Left colon (tissue), 2 donors: ENCODE measurements at regions not wholly inside any gene's neighbourhood (a gene's known extent, or its start where the extent isn't known, plus 50 kb on each side); places are given as distances from the start of the nearest gene placed in this dataset.
"Not testable (repeated sequence)": the region's sequence is repeated elsewhere in the genome, so short reads cannot be mapped to it uniquely, and the experiment has no call there.

Experiments
- ATAC-seq: fragments of 200-7000 bp; cut with Tn5 transposase; one replicate; pipeline ENCODE4 v1.9.1; 2020; ENCODE audit warnings: mild to moderate bottlenecking, moderate library complexity
- DNase-seq, 2 donors: peaks; one replicate each; pipeline ENCODE4 v3.0.0-alpha.2; 2020
- intact Hi-C, 2 donors: fragments of 100-400 bp; cut with DNase I in 1 of 2; cut with micrococcal nuclease in 1 of 2; formaldehyde crosslinking; loops; one replicate each; pipeline versions ENCODE4 v1.11.2 to v1.14.0; 2022; cut with DNase I, micrococcal nuclease
- donor health status: DM: no; HTN: no; CAD: no.
- donor health status: DM: yes; HTN: yes; CAD: no.

DNA sequence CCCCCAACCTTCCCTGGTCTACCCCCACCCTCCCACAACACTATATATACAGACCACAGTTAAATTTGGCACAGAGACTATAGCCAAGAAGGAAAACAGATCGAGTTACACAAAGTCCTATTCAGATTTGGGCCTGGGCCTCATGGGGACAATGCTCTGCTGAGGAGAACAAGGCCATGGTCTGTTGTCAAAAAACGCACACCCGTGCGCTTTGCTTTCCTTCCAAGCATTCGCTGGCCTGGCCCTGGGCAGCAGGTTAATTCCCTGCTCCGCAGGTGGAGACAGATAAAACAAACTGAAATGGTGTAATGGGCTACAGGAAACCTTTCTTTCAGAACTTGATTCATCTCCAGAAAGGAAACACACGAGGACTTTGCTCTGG, 256.2 kb downstream of the BCL2L11 start:
- ATAC-seq, result peak; percentile 91

DNA sequence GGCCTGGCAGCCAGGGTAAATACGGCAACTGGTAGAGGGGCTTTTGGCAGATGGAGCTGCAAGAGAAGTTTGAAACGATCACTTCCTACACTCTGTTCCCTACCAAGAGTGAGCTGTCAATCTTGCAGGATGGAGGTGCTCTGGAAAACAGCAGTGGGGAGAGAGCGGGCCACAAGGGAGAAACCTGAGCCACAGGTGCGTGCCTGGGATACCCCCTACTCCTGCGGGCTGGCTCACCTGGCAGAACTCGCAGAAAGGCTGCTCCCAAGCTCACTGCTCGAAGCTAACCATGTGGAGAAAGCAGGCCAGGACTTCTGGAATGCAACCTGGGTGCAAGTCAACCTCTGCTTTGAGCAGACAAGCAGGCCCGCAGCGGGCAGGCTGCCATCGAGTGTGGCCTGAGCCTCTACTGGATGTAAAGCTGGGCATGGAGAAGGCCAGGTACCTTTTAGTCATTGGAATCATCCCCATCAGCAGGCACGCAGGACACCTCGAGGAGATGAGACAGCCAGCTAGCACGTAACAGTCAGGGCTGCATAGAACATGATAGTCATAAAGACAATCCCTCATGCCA, 256.8 kb downstream of the BCL2L11 start:
- intact Hi-C loops, DNase-seq, ATAC-seq: not testable (repeated sequence)

More for the DNA sequence above, 256.2 kb downstream of the BCL2L11 start:
- intact Hi-C loops, result not testable (repeated sequence)
- peak in 1 of 2 donors; percentile 20 for DNase-seq

DNA sequence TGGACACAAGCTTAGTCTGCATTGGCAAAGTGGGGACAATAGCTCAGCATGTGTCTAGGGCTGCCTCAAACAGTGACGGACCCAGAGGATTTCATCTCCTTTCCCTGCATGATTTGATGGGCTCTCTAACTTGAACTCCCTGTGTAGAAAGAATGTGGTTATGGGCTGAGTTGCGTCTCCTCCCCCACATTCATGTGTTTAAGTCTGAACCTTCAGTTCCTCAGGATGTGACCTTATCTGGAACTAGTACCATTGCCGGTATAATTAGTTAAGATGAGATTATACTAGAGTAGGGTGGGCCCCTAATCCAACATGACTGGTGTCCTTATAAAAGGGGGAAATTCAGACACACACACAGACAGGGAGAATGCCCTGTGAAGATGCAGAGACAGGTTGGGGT, 257.6 kb downstream of the BCL2L11 start:
- intact Hi-C loops, ATAC-seq, DNase-seq: not testable (repeated sequence)

DNA sequence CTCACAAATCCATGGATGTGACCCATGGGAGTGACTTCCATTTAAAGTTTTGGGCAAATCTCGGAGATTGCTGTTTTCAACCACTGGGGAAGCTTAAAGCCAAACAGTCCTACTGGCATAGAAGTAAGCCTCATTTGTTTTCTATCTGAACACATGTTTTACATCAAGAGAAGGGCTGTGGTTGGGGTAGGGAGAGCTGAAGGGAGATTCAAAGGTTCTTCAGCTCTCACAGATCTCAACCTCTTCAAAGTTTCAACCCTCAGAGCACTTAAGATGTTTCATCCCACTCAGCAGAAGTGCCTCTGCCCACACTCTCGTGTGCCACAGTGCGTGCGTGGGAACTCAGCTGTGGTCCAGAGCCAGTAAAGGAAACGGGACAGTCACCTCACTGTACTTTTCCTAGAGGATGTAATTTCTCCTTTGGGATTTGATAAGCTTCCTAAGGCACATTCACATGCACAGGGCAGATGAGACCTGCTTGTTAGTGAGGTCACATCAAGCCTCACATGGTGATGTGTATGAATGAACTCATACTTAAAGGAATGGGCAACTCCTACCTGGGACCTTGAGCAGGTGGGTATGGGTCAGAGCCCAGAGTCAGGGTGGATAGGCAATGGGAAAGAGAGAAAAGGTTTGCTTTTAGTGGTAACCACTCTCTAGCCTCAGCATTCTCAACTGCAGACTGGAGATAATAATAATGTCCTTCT, 260.2 kb downstream of the BCL2L11 start:
- DNase-seq, ATAC-seq, intact Hi-C loops: not testable (repeated sequence)

DNA sequence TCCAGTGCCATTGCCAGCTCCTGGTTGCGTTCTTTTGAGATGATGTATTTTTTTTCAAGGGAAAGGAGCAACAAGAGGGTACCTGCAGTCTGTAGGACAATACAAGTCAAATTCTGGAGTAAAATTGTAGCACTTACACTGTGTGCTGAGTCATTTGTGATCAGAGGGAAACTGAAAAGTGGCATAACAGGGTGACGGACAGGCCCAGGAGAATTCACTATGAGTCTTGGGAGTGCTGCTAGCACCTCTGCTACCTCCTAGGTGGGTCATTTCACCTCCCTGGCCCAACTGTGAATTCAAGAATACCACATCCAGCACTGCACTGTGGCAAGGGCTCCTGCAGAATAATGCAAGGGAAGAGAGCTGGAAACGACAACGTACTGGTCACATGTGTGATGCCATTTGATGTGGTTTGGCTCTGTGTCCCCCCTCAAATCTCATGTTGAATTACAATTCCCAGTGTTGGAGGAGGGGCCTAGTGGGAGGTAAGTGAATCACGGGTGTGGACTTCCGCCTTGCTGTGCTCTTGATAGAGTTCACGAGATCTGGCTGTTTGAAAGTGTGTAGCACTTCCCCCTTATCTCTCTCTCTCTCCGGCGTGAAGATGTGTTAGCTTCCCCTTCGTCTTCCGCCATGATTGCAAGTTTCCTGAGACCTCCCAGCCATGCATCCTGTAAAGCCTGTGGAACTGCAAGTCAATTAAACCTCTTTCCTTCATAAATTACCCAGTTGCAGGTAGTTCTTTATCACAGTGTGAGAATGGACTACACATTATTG, 261.0 kb downstream of the BCL2L11 start:
- DNase-seq, ATAC-seq, intact Hi-C loops: not testable (repeated sequence)

DNA sequence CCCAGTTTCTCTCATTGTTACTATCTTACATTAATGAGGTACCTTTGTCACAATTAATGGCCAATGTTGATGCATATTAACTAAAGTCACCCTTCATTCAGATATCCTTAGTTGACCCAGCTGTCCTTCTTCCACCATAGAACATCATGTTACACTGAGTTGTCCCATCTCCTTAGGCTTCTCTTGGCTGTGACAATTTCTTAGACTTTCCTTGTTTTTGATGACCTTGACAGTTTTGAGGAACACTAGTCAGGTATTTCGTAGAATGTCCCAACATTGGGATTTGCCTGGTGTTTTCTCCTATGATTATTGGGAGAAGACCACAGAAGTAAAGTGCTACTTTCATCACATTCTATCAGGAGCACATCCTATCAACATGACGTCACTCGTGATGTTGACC, 261.8 kb downstream of the BCL2L11 start:
- intact Hi-C loops, ATAC-seq, DNase-seq: not testable (repeated sequence)

DNA sequence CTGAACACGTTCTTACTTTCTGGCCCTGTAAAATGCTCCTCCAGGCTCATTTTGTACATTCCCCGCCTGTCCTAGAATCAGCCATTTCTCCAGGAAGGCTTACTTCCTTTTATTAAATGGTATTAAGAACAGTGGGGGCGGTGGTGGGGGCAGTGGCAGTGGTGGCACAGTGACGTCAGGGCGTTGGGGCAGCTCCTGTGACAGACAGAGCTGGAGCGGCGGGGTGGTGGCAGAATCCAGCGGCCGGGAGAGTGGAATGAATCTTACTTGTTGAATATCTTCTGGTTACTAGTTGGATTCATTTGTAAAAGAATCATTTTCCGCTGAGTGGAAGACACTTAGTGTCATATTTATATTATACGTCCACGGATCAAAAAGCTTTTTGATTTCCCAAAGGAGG, 262.6 kb downstream of the BCL2L11 start:
- ATAC-seq, DNase-seq, intact Hi-C loops: not testable (repeated sequence)

DNA sequence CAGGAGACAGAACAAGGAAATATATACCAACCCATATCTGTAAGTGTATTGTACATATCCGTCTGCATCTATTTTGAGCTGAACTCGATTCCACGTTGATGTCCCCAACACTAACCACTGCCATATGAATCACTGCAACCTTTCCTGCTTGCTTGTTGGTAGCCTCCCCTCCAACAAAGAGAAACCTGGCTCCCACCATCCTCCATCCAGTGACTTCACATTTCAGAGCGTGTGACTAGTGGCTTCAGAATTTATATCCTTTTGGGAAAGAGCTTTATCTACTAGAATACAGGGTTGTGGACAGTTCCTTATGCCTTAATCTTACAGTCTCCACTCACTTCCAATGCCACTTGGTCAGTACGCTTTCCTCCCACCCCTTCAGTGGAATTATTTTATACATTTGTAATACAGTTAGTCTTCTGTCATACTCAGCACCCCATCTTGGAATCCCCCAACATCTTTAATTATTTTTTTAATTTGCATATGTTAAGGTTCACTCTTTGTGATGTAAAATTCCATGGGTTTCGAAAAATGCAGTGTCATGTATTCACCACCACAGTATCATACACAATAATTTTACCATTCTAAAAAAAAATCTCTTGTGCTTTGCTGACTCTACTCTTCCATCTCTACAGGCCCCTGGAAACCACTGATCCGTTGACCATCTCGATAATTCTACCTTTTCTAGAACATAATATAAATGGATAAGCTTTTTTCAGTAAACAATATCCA, 264.7 kb downstream of the BCL2L11 start:
- DNase-seq, intact Hi-C loops, ATAC-seq: not testable (repeated sequence)

DNA sequence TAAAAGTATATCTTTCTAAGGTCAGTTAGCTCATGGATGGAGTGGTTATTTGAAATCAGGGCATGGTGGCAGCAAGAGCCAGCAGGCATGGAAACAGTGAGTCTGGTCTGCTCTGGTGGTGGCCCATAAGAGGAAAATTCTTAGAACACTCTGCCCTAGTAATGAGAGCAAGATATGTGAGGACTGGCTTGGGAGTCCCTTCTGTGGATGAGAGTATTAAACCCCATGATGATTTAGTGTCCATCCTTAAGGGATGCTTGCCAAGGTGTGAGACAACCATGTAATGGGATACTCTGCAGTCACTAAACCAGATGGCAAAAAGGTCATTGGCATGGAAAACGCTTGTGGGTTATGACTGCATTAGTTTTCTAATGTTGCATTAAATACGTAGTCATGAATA, 269.9 kb downstream of the BCL2L11 start:
- ATAC-seq, intact Hi-C loops, DNase-seq: not testable (repeated sequence)

DNA sequence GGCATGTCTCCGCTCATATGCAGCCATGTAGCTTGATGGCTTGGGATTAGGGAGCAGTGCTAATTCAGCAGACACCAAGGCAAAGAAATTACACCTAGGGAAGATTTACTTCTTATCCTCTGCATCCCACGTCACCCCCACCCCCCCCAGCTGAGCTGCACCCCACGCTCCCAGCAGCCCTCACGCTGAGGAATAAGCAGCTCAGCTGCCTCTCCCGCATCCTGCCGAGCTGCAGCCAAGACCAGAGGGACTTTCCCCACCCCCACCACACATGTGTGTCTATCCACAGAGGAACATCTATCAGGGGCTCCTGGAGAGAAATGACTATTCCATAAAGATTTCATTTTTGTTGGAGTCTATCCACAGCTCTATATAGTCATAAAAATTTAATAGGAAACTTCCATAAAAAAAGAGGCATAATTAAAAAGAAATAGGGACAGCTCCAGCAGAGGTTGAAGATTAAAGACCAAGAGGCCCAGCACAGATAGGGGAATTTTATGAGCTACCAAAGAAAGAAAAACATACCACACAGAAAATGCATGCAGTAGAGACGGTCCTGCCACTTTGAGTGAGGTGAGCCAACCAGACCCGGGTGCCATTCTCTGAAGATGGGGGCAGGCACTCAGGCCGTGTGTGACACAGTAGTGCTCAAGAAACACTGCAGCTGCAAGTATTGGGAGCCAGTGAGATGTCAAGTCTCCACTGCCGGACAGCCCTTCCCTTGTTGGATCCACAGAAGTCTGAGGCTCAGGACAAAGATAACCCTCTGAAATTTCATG, 274.8 kb downstream of the BCL2L11 start:
- DNase-seq, intact Hi-C loops: not testable (repeated sequence)
- peak; percentile 29 for ATAC-seq

DNA sequence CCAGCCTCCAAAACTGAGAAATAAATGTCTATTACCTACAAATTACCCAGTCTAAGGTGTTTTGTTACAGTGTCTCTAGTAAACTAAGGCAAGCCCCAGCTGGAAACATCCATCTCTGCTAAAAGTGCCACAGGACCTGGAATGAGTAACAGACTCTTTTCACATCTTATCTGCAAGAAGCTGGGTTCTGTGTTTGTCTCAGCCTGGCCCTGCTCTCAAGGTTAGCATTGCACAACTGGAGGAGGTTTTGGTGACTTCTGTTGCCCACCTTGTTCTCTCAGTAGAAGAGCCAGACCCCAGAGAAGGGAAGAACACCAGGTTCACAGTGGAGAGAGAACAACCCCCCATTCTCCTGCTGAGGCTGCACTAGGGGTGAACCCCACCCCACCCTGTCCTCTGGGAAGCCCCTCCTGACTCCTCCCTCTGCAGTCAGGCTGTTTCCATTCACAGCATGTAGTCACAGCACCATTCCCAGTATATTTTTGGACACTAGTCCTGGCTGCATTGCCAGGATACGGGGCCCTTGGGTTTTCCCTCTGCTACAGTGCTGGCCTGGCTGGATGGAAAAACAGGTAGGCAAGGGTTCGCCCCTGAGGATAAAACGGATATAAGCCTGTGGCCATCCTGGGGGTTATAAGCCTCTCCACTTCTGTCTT, 280.0 kb downstream of the BCL2L11 start:
- DNase-seq, ATAC-seq, intact Hi-C loops: not testable (repeated sequence)

DNA sequence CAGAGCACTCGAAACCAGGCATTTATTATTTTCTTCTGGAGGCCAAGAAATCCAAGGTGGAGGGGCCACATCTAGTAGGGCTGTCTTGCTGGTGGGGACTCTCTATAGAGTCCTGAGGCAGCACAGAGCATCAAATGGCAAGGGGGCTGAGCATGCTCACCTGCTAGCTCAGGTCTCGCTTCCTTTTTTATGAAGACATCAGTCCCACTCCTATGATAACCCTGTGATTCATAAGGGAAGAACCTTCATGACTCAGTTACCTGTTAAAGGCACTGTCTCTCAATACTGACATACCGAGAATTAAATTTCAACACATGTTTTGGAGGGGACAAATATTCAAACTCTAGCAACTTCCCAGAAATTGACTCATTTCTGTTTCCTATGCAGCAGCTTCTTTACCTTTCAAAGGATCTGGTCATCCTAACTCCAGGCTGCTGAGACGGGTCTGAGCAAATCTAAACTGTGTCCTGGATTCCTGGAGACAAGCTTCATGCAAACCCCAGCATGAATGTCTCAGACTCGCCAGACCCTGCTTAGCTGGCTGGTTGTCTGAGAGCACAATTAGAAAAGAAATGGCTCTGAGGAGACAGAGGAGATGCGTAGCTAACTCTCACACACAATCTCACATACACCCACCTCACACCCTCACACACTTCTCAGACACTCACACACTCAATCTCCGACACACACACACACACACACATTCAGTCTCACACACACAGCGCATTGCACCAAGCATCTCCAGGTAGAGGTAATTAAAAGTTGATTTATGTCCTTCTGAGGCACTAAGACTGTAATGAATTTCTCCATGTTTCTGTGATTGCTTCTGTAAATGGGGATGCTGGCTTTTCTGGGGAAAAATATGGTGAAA, 280.8 kb downstream of the BCL2L11 start:
- DNase-seq, intact Hi-C loops, ATAC-seq: not testable (repeated sequence)

DNA sequence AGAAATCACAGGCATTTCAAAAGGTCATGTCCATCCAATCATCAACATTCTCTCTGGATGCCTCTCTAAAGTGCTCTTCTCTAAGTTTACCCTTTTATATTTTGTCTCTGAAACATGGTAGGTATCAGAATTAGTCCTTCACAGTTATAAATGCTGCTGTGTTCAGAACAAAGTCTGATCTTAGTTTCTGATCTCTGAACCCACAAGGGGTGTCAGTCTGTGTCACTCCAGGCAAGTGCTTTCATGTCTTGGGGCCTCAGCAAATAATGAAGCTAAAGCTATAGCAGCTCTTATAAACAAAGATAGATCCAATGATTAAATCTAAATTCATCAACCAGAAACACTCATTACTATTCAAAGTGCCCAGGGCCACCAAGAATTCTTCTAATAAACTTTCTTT, 281.7 kb downstream of the BCL2L11 start:
- DNase-seq, ATAC-seq, intact Hi-C loops: not testable (repeated sequence)

DNA sequence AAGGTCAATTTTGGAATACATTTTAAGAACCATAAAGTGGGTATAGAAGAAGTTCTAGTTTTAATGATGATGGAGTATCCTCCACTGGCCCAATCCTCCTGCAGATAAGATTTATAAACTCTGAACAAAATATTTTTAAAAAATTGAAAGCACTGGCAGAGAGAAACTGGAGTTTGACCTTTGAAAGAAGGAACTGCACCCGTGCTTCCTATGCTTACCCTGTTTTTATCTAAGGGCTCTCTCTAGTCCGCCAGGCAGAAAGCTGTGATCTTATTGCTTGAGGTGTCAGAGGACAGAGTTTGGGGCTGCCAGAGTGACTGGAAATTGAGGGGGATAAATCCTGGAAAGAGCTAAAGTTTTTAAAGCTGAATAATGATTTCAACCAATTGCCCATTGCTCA, 282.6 kb downstream of the BCL2L11 start:
- intact Hi-C loops, ATAC-seq, DNase-seq: not testable (repeated sequence)

DNA sequence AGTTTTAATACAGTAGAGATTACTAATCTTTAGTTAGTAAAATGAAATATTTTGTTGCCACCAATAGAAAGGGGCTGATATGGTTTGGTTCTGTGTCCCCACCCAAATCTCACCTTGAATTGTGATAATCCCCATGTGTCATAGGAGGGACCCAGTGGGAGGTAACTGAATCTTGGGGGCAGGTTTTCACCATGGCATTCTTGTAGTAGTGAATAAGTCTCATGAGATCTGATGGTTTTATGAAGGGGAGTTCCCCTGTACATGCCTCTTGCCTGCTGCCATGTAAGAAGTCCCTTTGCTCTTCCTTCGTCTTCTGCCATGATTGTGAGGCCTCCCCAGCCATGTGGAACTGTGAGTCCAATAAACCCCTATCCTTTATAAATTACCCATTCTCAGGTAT, 285.9 kb downstream of the BCL2L11 start:
- DNase-seq, ATAC-seq, intact Hi-C loops: not testable (repeated sequence)

DNA sequence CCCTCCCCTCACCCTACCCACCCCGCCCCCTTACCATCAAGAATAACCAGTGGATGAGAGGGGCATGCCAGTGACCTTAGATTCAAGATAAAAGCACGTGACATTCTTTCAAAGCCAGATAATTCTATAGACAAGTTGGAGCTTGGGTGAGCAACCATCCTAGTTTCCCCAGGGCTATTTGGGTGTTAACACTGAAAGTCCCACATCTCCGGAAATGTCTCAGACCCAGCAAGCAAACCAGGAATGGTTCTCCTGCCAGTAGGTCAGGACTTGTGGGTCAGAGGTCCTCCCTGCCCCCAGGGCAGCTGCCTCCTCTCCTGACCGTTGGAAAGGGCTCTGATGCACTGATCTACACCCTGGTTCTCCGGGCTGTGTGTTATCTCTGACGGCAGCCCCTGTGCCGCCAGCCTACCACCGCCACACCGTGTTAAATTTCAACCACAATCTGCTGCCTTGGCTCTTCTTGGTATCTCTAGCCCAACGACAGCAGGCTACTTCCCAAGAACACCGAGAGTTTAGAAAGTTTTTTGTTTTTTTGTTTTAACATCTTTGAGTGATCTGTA, 287.0 kb downstream of the BCL2L11 start:
- ATAC-seq, intact Hi-C loops, DNase-seq: not testable (repeated sequence)
